HG02571 (cell line): ENCODE measurements at regions not wholly inside any gene's neighbourhood (a gene's known extent, or its start where the extent isn't known, plus 50 kb on each side); places are given as distances from the start of the nearest gene placed in this dataset.

Experiments used
- ATAC-seq: cut with Tn5 transposase; IDR thresholded peaks from one replicate; pipeline ENCODE4 v1.9.1; 2021; ENCODE audit warnings: mild to moderate bottlenecking, moderate library complexity; ENCODE audit not compliant: unreplicated experiment

DNA sequence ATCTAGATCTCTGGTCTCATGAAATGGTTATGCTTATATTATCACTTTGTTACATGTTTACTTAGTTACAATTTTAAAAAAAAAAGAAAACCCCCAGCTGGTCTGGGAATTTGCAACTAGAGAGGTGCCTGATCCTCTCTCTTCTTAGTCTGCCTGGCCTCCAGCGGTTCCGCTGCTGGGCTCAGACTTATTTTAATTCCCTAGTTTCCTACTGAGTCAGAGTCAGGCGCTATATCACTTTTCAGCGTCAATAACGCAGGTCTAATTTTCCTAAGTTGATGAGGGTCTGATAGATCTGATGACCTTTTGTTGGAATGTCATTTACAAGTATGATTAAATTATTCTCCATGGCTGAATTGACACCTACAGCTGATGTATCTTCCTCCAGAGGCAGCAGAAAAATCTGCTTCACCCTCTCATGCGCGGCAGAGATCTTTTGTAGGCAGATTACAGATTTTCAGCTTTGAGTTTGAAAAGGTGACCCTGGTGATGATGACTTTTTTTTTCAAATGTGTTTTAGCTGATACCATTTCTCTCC lies 391.0 kb downstream of the CBLN4 start:
- no peak for ATAC-seq

DNA sequence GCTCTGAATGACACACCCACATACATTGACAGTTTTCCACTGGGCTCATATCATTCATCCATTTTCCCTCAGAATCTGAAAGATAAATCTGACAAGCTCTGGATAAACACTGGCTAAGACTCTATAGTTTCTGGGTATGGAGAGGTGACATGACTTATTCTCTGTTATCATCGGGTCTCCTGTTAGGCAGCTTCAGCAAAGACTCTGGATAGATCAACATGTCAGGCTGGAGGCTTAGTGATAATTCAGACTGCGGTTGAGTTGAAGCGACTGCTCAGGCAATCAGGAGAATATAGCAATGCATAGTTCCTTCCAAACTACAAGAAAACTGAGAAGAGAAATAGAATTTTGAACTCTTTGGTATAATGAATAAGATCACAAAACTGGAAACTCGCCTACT lies 394.6 kb downstream of the CBLN4 start:
- ATAC-seq: no peak

DNA sequence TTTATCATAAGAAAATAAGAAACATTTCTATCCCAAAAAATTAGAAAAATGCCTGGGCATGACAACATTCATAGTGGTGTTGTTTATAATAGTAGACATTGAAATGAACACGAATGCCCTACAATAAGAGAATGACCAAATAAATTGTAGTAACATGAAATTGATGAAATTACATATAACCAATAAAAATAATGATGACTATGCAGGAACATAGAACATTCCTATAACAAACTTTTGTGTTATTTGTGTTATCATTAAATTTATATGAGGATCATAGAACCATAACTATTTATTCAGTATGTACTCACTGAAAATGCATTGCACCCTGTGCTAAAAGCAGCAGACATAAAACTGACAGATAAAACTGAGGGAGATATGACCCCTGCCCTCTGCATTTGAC lies 399.7 kb downstream of the CBLN4 start:
- no peak for ATAC-seq

DNA sequence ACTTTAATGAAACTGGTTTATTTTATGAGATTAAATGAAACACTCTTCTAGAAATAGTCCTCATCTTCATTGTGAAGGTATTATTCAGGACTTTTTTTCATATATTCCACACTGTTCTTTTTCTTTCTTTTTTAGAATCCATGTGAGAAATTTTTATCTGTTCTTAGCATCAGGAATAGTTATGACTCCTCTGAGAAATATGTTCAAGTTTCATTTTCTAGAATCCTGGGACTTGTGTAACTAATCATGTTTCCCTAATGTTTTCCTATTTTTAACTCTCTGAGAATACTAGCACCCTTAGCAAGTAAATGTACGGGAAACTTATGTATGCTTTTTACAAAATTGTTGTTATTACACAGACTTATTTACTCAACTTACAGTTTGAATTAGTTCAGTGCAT lies 407.8 kb downstream of the CBLN4 start:
- ATAC-seq: no peak

DNA sequence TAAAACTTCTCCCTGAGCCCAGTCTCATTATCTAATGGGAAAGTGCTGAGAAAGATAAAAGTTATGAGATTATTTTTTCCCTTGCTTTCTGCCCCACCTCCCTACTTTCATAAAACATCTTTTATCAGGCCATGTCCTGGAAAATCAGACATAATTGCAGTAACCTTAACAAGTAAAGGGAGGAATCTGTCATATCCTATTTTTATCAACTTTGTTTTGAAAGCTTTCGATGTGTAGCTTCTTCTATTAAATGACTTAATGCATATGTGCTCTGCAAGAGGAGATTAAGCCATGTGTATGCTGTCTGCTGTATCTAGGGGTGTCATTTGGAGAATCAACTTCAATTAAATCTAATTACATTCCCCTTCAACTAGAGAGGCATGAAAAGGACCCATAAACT lies 408.9 kb downstream of the CBLN4 start:
- ATAC-seq: no peak

DNA sequence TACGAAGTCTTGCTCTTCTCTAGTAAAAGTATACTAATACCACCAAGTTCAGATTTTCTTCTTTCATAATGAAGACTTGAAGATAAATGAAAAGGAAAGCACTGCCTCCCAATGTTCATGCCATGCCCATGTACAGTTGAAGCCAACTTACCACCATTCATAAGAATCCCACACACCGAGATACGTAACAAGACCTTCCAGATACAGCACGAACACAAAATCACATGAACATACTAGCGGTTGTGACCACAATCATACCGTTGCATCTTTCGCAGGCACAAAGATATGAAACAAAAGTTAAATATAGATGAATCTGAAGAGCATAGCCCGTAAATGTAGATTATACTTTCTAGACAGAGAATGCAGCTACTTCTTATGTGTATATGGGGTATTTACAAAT lies 412.5 kb downstream of the CBLN4 start:
- ATAC-seq: no peak

DNA sequence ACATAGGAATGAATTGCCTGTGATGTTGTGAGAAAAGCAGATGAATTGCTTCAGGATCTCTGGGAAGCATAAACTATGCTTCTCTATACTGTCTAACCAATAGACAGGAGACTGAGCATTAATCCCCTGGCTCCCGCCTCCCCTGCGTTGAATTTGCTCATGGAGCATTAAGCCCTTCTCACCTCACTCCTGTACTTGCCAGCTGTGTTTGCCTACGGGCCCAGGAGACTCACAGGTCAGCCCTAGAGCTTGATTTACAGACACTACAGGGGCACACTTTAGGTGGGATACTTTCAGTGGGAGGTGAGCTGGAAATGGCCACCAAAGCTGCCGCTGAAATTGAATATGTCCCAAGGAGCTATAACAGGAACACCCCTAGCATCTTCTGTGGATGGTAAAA lies 418.7 kb downstream of the CBLN4 start:
- no peak for ATAC-seq

DNA sequence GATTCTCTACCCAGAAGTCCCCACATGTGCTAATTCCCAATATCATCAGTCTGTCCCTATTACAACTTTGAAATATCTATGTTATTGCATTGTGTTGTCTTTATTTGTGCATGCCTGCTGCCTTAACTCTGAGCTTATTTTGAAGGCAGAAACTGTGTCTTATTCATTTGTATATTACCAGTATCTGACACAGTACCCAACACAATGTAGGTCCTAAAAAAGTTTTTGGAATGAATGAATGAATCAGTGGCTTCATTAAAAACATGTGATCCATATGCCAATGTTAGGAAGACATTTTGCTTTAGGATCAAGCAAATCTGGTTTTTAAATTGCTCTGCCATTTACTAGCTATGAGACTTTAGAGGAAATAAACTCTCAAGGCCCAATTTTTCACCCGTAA lies 420.4 kb downstream of the CBLN4 start:
- no peak for ATAC-seq

DNA sequence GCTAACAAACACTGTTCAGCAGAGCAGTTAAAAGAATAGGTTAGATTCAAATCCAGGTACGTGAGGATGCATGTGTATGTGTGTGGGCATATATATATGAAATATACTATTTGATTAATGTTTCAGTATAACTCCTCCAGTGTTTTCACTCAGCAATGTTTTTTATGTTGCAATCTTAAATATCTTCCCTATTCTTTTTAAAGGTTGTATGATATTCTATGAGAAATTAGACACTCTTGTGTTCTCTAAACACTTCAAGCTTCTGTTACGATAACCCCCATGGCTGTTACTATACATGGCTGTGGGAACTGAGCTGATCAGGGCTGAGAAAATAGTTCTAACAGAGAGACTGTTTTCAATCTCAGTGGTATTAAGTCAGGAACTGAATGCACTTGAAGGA lies 421.0 kb downstream of the CBLN4 start:
- ATAC-seq: no peak

DNA sequence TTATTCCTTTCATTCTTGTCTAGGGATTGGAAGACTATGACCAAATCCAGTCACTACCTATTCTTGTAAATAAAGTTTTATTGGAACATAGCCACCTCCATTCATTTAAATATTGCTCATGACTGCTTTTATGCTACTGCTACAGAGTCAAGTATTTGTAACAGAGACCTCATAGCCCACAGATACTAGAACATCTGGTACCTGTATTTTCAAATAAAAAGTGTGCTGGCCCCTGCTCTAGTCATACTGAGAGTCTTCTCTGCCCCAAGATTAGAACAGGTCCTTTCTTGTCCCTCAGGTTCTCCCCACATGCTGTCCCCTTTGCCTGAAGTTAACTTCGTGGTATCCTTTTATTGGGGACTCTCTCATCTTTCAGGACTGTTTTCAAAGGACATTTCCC lies 422.3 kb downstream of the CBLN4 start:
- ATAC-seq: no peak

DNA sequence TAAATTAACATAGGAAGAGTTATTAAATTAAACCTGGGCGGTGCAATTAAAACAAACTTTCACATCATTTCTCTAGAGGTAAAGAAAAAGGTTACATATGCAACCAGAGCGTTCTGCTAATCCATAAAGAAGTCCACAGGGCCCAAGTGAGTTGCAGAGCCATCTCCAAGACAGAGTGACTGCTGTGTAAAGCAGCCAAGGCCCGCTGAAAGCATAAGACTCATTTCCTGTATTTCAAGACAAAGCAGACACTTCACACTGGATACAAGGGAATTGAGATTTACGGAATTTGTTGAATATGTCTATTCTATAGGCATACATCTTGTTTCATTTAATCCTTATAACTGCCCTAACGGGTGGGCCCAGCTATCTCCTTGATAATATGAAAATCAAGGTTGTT lies 422.8 kb downstream of the CBLN4 start:
- ATAC-seq: no peak

DNA sequence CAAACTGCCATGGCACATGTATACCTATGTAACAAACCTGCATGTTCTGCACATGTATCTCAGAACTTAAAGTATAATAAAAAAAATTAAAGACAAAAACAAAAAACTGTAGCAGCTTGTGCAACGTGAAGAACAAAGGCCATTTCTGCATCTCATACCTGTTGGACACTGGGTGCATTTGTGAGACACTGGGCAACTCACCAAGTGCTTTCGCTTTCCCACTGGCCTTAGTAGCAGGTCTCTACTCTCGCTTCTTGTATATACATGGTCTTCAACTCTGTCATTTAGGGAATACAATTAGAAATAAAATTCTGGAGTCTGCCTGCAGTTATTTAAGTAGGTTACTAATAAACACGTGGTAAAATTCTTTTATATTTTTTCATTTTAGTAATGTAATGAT lies 423.8 kb downstream of the CBLN4 start:
- no peak for ATAC-seq

DNA sequence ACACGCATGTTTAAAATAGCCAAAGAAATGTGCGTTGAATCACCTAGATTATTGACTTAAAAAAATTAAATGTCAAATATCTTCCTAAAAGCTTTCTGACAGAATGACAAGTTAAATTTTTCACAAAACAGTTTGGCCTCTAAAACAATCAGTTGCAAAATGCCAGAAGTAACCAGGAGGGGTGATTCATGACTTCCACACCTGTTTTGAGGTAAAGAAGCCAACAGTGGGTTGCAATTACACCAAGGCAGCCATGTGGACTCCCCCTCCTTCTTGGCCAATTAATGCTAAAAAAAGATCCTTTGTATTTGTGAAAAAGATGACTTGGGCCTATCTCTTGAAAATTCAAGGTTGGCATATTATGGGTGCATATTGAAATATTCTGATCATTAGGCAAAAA lies 424.8 kb downstream of the CBLN4 start:
- ATAC-seq: no peak

DNA sequence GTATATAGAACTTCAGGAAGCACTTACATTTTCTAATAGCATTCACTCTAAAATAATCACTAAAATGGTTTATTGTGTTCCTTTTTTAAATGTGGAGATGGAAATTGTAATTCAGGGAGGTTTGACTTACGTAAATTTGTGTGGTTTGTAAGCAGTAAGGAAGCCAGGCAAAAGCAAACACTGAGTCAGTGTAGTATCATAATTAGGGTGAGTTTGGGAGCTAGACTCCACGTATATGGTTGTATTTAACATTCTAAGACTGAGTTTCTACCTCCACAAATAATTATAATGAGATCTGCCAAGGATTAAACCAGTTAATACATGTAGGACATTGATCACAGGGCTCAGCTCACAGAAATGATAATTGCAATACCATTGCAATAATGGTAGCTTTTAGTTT lies 425.5 kb downstream of the CBLN4 start:
- ATAC-seq: no peak

DNA sequence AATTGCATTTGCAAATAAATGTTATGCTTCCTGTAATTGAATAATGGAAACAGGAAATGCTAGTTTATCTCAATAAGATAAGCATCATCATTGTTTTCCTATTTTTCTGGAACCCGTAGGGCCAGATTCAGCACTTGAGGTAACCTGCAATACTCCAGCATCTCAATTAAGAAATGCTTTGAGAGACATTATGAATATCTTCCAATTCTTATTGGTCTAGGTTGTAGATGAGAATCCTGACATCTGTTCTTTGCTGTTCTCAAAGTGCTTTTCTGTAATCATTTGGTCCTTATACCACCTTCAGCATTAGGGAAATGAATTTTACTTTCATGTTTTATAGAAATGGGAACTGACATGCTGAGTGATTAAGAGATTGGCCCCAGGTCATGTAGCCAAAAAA lies 428.3 kb downstream of the CBLN4 start:
- ATAC-seq: no peak

DNA sequence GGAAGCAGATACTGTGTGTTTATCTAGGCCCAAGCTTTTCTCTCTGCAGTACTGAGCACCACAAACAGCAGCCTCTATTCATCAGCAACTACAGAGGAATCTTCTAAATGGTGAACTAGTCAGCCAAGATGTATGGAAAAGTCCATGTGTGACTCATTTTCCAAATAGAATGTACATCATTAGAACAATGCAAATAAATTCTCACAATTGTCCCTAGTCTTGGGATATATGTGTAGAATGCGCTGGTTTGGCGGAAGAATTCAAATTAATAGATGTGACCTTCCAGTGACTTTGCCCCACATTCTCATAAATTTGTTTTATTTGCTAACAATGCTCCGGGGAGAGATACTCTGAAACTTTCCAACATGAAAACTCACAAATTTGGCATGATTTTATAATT lies 436.2 kb downstream of the CBLN4 start:
- ATAC-seq: no peak

DNA sequence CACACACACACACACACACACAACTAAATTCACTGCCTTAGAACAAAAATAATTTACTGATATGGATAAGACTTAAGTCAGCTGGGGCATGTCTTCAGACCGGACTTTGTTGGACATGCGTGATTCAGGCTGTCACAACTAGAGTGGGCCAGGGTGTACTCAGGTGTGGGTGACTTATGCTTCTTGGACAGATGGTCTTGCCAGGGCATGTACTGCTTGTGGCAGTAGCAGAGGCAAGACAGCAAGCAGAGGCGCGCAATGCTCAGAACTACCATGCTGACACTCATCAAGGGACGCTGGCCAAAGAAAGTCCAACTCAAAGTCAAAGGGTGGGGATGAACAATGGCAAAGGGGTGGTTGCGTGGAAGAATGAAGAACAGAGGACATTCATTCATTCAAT lies 437.5 kb downstream of the CBLN4 start:
- ATAC-seq: no peak

DNA sequence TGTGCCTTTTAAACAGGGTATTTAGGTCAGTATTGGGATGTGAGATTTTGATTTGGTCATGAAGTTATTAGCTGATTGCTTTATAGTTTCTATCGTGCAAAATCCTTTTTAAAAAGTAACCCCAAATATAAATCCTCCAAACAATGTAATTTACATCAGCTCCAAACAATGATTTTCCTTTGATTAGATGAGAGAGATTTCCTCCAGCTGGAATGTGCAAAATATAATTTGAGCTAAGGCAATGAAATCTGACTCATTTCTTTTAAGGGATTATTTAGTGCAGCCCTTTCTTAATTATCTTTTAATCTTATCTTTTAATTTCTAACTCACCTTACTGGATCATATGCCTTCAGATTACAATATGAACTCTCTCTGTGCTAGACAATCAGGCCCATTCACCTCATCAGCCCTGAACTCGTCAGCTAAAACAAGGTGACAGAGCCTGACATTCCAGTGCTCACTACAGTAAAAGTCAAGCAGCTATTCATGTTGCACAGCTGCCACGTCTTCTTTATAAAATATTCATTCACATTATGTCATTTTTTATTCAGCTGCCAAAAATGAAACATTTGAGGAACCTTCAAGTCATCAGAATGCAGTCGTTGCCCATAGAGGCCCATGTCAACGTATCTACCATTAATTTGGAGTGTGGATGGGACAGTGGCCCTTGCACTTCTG lies 440.1 kb downstream of the CBLN4 start:
- no peak for ATAC-seq

DNA sequence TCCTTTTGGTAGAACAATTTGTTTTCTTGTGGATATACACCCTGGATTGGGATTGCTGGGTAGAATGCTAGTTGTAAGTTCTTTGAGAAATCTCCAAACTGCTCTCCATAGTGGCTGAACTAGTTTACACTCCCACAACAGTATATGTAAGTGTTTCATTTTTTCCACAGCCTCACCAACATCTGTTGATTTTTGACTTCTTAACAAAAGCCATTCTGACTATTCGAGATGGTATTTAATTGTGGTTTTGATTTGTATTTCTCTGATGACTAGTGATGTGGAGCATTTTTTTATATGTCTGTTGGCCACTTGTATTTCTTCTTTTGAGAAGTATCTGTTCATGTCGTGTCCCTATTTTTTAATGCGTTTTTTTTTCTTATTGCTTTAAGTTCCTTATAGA lies 444.1 kb downstream of the CBLN4 start:
- ATAC-seq: no peak

DNA sequence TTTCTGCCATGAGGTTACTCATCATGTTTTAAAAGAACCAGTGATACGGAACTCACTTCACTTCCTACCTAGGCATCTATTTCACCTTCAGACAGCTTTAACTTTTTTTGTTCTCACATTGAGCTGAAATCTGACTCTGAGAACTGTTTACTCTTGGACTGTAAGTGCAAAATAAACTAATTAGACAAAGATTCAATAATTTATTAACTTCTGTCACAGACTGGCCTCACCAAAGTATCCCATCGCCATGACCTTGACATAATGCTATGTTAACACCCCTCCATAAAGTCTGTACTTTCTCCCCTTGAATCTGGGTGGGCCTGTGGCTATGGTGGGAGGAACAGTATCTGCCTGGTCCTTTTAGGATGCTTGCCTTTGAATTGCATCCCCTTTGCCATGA lies 448.1 kb downstream of the CBLN4 start:
- no peak for ATAC-seq

DNA sequence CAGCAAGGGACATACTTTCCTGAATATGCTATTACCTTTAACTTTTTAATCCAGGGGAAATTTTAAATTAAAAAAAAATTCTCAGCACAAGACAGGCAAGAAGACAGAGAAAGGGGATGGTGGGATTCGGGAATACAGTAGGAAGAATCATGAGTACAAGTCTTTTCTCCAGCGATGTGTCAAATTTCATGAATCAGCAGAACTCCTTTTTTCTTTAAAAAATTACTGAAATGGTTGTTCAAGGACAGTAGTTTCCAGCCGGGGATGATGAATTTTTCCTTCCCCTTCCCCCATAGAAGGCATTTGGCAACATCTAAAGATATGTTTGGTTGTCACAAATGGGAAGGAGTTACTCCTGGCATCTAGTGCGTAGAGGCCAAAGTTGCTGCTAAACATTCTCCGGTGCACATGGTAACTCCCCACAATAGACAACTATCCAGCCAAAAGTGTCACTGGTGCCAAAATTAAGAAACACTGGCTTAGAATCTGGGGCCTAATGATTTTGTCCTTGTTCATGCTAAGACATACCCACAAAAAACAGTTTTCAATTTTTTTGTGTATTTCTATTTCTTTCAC lies 450.2 kb downstream of the CBLN4 start:
- no peak for ATAC-seq

DNA sequence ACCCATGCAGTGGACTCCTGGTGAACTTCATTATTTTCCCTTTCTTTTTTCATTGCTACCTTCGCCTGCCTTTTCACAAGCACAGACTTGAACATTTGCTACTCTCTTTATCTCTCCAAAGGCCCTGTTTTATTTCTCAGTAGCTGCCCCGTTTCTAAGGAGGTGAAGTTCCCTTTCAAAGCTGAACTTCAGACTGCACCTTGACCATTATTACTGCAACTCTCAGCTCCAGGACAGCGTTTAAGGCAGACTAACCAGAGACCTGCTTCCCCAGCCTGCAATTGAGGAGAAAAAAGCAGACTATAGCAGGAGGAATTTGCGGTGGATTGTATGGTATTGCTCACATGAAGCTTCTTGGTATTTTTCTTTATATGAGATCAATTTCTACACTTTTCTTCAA lies 460.7 kb downstream of the CBLN4 start:
- no peak for ATAC-seq

DNA sequence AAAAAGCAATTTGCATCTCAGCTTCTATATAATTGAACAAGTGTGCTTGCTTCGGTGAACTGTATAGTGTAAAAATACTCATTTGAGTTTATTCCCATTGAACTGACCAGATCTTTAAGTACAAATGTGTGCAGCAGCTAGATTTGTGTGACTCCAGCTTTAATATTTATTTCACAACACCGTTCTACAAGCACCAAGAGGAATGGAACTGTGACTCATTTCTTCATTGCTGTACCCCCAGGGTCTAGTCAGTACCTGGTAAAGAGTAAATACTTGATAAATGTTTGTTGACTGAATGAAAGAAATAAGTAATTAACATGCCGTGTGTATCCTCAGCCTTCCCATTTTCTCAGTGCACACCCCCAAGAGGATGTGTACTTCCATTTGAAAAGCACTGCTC lies 464.8 kb downstream of the CBLN4 start:
- no peak for ATAC-seq
